Muscle of arm (tissue), 1 donor: ENCODE measurements at regions not wholly inside any gene's neighbourhood (a gene's known extent, or its start where the extent isn't known, plus 50 kb on each side); places are given as distances from the start of the nearest gene placed in this dataset.
"Not testable (repeated sequence)": the region's sequence is repeated elsewhere in the genome, so short reads cannot be mapped to it uniquely, and the experiment has no call there.

ENCODE experiments used
- DNase-seq: peaks from one replicate; pipeline ENCODE4 v3.0.0-alpha.2; 2013

- DNase-seq: no peak
Observed at GRCh38 chr6:135555550-135555949, 58.0 kb upstream of the AHI1 start.

GRCh38 chr6:135557582-135557981 lies 60.0 kb upstream of the AHI1 start:
- no peak for DNase-seq

GRCh38 chr6:135565605-135566004 lies 68.1 kb upstream of the AHI1 start:
- DNase-seq: not testable (repeated sequence)

DNA sequence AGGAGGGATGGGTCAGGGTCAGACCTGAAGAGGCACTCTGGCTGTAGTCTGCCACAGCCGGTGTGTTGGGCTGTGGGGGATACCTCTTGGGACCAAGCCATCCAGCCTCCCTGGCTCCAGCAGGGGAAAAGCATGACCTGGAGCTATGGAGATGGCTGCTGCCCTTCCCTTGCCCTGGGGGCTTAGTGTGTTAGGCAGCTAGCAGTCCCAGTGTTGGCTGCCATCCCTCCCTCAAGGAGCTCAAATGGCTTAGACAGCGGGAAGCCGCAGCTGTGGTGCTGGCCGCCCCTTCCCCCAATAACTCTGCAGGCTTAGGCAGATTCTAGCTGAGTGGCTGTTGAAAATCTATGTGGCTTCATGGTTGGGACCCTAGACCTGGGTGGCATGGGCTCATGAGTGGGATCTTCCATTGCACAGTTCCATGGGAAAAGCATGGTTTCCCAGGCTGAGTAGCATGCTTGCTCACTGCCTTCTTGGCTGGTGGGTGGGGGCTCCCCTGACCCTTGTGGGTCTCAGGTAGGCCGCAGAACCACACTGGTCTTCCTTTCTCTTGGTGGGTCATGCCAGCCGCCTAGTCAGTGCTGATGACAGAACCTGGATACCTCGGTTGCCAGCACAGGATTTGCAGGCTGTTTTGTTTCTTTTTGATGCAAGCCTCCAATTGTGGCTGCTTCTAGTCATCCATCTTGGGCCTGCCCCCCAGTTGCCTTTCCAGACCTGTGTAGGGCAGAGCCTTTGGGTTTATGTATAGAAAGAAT lies 69.0 kb upstream of the AHI1 start:
- DNase-seq: no peak

DNA sequence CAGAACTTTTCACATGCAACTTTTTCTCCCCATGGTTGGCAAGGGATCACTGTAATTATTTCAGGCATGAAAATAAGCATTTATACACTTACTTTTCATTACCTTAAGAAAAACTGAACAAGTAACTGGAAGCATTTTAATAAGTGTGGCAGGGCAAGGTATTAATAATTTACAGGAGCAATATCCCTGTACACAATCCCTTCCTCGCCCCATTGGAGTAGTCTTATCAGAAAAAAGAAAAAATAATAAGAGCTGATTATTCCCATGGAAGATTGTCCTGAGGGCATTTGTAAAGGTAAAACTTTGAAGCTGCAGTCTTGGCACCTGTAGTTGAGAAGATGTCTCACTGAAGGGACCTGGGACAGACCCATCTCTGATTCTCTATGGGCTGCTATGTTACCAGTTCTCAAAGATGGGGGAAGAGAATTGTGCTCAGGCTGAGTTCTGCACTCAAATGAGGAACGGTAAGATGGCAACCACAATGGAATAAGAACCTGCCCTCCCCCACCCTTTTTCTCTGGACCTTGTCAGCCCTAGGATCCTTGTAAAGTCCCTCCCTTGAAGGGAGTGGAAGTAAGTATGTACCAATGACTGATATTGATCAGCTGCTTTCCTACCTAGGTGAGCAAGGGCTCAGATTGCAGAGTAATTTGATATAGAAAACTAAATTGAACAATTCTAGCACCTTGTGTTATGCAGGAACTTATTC lies 70.0 kb upstream of the AHI1 start:
- DNase-seq: no peak

DNA sequence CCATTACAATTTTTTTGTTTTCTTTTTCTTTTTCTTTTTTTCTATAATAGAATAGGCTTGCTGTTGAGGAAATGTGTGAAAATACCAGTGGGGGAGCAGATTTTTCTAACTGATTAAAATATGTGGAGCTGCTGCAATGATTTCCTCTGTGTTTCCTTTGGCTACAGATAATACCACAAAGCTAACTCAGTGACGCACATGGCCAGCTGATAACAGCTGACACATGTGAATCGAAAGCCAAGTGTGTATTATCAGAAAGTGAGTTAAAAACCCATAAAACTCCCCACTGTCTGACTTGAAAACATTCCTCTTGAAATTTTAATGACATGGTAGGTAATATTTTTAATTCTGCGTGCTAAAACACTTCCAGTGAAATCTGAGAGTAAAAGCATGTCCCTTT lies 70.8 kb upstream of the AHI1 start:
- DNase-seq: peak; percentile 11

DNA sequence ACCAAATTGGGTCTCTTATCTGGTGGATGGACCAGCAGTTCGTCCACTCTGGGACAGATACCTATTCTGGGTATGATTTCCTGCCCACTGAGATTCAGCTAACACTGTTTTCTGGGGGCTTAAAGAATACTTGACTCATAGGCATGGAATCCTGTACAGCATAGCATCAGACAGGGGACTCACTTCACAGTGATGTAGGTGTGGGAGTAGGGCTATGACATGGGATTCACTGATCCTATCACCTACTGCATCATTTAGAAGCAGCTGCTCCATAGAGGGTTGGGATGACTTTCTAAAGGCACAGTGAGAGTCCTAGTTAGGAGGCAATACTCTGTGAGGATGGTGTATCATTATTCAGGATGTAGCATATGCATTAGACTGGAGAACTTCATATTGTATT lies 74.5 kb upstream of the AHI1 start:
- DNase-seq: no peak

GRCh38 chr6:135575629-135576028 lies 78.1 kb upstream of the AHI1 start:
- DNase-seq: no peak

- DNase-seq: no peak
Observed at GRCh38 chr6:135576055-135576454, 78.5 kb upstream of the AHI1 start.

DNA sequence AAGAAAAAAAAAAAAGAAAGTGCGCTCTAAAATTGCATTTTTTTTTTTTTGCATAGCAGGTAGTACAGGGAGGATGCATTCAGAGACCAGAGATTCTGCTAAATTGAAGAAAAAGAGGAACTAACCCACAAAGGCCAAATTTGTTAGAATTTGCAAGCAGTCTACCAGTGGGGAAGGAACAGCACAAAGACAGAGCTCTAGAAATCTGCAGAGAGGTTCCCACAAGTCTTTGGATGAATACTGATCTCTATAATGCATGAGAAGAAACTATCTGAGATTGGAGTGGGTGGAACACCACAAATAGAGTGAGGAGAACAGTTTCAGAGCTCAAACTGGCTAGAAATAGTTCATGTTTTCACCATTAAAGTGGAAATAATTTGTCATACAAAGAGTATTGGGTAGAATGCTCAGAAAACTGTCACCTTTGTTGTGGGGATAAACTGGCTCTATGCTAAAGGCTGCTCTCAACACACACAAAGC lies 79.6 kb upstream of the AHI1 start:
- no peak for DNase-seq

GRCh38 chr6:135578976-135579375 lies 81.4 kb upstream of the AHI1 start:
- DNase-seq: no peak

DNA sequence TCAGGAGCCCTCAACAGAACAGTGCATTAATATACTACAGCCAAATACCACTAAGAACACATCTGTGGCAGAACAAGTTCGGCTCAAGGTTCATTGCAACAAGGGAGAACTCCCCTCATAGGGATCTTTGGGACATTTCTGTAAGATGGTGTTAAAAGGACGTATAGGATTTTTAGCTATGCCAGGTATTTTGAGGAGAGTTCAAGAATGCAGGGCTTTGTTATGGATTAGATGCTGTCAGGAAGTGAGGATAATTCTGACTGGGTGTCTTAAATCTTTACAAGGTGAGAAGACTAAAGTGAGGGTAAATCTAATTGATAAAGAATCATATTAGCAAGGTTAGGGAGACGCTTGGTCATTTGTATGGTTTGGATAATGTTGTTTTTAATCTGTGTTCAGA lies 83.7 kb upstream of the AHI1 start:
- DNase-seq: no peak

DNA sequence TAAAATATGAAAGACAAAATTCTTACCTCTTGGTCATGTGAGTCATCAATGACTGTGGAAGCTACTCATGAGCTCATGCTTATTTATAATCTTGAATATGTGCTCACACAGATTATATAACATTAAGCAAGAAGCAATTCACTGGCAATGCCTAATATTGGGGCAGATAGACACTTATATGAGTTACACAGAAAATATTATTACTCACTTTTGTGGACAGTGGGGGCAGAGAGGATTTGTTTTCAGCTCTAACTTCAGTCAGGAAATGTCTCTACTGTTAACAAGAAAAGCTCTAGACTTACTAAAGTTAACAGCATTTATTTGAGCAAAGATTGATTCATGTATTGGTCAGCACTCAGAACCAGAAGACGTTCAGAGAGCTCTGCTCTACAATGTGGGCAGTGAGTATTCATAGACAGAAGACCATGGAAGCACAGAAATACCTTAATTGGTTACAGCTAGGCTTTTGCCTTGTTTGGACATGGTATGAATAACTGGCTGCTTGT lies 85.8 kb upstream of the AHI1 start:
- DNase-seq: no peak

DNA sequence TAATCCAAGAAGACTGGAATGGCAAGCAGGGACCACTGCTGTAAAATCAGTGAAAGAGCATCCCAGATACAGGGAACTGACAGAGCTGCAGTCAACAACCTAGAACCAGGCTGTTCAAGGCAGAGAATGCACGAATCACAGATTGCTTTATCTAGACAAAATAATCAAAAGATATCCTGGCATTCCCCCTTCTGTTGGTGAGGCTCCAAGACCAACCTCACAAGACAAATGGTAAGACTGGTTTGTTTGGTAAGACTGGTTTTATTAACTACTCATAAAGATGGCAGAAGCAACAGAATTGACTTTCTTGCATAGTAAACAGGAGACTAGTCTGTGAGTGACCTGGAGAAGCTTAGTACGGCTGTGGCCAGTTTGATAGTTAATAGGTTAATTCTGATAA lies 88.8 kb upstream of the AHI1 start:
- no peak for DNase-seq

DNA sequence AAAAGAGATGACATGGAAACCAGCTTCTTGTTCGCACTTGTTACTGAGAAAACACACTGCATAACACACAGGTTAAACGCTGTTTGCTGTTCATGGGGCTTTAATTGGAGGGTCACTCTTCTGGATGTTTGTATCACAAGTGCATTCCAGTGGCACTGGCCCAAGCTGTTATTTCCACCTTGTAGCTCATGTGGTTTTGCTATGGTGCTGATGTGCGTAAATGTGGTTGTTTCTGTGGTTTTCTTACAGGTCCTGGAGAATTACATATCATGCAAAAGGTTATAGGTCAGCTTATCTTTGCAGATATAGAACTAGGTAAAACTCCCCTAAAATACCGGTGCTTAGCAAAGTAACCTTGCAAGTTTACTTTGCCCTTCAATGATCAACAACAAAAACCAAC lies 89.3 kb upstream of the AHI1 start:
- no peak for DNase-seq

DNA sequence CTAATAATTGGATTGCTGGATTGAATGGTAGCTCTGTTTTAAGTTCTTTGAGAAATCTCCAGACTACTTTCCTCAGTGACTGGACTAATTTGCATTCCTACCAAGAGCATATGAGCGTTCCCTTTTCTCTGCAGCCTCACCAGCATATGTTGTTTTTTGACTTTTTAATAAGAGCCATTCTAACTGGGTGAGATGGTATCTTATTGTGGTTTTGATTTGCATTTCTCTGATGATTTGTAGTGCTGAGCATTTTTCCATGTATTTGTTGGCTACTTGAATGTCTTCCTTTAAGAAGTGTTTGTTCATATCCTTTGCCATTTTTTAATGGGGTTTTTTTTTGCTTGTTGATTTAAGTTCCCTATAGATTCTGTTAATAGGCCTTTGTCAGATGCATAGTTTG lies 94.7 kb upstream of the AHI1 start:
- no peak for DNase-seq

- no peak for DNase-seq
Observed at GRCh38 chr6:135594000-135594399, 96.5 kb upstream of the AHI1 start.

DNA sequence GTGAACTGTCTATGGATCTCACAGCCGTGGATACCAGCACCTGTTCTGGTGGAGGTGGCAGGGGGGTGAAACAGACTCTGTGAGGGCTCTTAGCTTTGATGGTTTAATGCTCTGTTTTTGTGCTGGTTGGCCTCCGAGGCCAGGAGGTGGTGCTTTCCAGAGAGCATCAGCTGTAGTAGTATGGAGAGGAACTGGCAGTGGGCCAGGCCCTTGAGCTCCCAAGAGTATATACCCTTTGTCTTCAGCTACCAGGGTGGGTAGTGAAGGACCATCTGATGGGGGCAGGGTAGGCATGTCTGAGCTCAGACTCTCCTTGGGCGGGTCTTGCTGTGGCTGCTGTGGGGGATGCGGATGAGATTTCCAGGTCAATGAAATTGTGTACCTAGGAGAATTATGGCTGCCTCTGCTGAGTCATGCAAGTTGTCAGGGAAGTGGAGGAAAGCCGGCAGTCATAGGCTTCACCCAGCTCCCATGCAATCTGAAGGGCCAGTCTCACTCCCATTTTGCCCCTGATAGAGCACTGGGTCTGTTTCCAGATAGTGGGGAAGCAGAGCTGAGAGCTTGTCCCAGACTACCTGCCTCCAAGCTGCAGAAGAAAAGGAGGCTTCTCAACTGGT lies 102.7 kb upstream of the AHI1 start:
- DNase-seq: no peak

- no peak for DNase-seq
Observed at GRCh38 chr6:135600931-135601330, 103.4 kb upstream of the AHI1 start.

DNA sequence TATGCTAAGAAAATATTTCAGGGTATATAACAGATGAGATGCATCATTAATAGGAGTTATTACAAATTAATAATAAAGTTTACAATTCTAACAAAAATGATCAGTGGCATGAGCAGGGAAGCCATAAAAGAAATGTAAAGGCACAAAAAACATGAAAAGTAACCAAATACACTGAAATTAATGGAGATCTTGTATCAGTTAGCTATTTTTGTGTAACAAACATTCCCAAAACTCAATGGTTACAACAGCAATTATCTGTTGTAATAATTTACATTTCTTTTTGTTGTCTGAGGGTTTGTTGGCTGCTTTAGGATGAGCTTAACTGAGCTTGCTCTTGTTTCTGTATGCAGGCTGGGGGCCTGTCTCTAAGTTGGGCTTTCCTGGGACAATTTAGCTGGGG lies 104.3 kb upstream of the AHI1 start:
- DNase-seq: no peak

DNA sequence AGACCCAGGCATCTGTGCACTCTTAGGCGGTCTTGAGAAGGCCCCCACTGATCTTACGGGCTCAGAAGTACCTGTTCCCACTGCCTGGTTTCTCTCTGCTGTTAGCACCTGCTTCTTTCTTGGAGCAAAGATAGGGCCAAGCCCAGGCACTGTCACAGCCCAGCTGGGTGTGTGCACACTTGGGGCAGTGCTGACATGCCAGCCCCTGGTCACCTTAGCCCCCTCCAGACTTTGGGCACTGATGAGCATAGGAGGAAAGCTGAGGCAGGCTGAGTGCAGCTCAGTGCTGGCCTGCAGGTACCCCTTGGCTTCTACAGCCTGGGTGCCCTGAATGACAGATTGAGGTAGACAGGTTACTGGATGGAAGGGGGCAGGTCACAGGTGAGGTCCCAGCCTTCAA lies 105.7 kb upstream of the AHI1 start:
- no peak for DNase-seq

GRCh38 chr6:135604035-135604860 lies 106.7 kb upstream of the AHI1 start:
- no peak for DNase-seq
